Stomach (tissue), 4 donors: ENCODE measurements at regions not wholly inside any gene's neighbourhood (a gene's known extent, or its start where the extent isn't known, plus 50 kb on each side); places are given as distances from the start of the nearest gene placed in this dataset.

Source experiments
- CTCF ChIP-seq, 7 experiments: fragments of 450-650 bp in 4 of 7; fragments of 200-600 bp in 3 of 7; sonication (generic) in 3 of 7; IDR thresholded peaks; one replicate each; pipeline ENCODE4 v1.5.1; 2016 to 2019; ENCODE audit warnings: antibody characterized with exemption in 7 of 7, control low read depth in 2 of 7, mild to moderate bottlenecking in 1 of 7
- EP300 ChIP-seq: sonication (generic); formaldehyde crosslinking; IDR thresholded peaks from one replicate; pipeline ENCODE4 v1.6.1; 2017; ENCODE audit warnings: antibody characterized with exemption
- POLR2A ChIP-seq, 4 donors: fragments of 450-650 bp; IDR thresholded peaks; one replicate each; pipeline ENCODE4 v1.6.1; 2016; ENCODE audit warnings: antibody characterized with exemption in 4 of 4, control low read depth in 2 of 4, mild to moderate bottlenecking in 1 of 4, moderate library complexity in 1 of 4

DNA sequence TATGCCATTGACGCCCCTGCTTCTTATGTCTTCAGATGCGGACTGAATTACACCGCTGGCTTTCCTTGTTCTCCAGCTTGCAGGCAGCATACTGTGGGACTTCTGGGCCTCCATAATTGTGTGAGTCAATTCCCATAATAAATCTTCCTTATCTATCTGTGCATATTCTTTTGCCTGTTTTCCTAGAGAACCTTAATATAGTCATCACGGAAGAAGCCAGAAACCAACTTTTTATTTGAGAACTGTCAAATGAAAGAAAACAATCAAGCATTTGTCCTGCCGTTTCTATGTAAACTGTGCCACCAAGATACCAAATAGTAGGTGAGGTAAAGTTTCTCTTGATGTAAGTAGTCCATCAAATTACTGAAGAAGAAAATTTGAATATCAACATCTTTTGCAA lies 51.8 kb upstream of the B3GALNT1 start:
- TF ChIP-seq CTCF (IDR thresholded peaks at IDR 0.05) (no peak), POLR2A (IDR thresholded peaks at IDR 0.05) (no peak), EP300 (no peak)
